Midbrain (tissue), 1 donor: ENCODE measurements at regions not wholly inside any gene's neighbourhood (a gene's known extent, or its start where the extent isn't known, plus 50 kb on each side); places are given as distances from the start of the nearest gene placed in this dataset.
"Not testable (repeated sequence)": the region's sequence is repeated elsewhere in the genome, so short reads cannot be mapped to it uniquely, and the experiment has no call there.

ENCODE experiments used
- DNase-seq: peaks from one replicate; lab custom pipeline; 2025; lab: John Stamatoyannopoulos, UW

DNA sequence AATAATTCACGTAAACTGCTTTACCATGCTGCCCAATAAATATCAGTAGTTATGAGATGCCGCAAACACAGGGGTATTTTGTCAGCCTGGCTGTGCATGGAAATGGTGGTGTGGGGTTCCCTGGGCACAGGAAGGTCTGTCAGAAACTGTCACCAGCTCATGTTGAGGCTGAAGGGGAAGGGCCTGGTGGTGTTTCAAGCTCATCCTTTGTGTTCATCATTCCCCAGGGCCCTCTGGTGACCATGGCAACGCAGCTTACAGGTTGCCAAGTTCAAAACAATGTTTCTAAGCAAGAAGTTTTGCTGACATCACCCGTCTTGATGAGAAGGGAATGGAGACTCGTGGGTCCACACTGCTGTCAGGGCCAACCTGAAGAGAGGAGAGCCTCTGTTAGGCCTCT is 348.9 kb upstream of the C16orf82 start:
- DNase-seq, result no peak

DNA sequence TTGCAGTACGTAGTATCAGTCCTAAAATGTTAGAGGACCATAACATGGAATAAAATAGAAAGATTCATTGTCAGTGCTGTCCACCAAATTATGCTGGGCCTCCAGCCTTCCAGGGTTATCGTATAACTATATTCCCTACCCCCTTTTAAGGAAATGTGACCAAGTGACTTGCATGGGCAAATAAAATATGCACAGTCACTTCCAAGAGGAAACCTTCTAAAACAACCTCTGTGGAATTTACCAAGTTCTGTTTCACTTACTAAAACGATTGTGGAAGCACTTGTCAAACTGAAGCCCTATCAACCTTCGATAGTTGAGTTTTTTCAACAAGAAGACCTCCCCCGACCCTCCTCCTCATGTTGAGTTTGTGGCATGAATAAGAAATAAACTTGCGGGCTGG is 345.4 kb upstream of the C16orf82 start:
- DNase-seq, result no peak

DNA sequence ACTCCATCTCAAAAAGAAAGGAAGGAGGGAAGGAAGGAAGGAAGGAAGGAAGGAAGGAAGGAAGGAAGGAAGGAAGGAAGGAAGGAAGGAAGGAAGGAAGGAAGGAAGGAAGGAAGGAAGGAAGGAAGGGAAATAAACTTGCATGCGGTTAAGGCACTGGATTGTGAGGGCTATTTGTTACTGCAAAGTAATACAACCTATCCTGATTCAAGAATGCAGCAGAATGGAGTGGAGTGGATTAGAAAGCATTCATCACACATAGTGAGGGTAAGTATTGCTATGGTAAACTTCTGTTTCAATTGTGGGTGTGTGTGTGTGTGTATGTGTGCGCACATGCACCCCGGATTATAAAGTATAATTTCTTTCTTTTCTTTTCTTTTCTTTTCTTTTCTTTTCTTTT is 344.8 kb upstream of the C16orf82 start:
- DNase-seq, result not testable (repeated sequence)

DNA sequence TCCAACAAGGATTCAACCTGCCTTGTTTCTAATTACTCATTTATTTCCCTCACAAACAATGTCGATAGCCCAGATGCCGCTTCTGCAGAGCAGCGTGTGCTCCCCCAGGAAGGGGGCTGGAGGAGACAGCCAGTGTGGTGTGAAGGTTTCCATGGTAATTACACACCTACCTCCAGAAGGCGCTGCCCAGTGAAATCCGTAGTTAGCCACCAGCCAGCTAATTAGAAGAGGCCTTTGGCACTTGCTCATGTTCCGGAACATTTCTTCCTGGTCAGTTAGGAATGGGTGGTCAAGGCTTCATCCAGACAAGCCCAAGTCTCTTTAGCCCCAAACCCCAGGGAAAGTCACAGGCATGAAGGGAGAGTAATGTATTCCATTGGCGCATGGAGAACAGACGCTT is 342.5 kb upstream of the C16orf82 start:
- DNase-seq, result no peak

DNA sequence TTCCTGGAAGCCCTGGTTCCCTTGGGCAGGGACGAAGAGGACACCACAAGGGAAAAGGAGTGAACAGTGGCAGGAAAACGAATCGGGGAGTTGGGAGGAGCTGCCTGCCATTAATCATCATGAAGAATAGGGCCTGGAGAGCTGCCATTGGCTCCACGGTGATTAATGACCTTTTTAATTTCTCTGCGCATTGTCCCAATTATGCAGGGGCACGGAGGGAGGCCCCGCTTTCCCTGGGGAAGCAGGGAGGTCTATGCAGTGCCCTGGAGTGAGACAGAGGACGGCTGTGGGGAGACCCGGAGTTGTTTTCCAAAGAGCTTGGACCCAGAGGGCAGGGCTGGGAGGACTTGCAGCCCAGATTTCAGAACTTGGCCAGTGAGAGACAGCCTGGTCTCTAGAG is 338.9 kb upstream of the C16orf82 start:
- no peak for DNase-seq

DNA sequence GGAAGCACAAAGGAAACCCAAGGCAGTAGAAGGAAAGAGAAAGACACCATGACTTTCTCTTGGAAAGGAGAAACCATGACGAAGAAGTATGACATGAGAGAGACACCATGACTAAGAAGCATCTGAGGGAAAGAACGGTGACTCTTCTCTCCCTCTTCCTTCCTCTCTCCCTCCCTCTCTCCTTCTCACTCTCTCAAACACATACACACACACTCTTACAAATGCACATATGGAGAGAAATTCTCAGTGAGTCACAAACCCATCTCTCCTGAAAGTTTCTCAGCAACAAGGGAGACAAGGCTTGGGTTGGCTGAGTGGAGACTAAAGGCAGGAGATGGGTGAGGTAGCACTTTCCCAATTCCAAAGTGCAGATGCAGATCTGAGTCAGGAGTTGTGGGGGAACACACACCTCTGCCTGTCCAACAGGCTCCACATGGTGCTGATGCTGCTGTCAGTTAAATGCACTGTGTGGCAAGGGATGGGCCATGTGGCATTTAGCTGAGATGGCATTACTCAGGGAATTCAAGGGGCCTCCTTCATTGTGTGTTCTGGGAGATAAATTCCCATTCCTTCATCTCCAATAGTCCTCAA is 336.7 kb upstream of the C16orf82 start:
- no peak for DNase-seq

DNA sequence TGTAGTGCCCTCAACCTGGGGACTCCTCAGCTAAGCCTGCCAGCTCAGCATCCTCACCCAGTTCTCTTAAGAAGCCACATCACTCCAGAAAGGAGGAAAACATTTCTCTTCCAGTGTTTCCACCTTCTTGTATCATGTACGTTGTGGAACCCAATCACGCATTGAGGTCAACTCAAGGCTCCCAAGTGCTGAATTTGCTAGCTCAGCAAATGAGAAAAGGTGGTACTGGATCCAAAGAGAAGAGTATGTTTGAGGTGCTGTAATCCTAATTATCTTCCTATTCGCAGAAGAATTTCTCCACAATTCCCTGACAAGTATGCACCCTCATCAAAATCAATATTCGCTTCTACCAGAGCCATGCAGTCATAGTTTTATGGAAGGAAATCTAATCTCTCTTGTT is 335.0 kb upstream of the C16orf82 start:
- no peak for DNase-seq

DNA sequence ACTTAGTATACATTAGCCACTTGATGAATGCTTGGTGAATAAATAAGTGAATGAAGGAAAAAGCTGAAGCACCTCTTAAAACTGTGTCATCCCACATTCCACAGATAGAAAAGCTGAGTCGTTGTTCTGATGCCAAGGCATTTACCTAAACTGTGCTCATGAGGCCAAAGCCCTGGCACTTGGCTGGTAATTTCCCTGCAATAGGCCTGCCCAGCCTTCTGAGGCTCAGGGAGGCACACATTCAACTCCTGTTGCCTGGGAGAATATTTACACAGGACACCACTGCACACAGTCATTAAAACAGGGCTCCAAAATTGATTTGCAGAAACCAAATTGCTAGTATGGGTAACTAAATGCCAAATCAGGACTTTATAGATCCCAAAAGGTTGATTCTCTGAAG is 333.0 kb upstream of the C16orf82 start:
- no peak for DNase-seq

DNA sequence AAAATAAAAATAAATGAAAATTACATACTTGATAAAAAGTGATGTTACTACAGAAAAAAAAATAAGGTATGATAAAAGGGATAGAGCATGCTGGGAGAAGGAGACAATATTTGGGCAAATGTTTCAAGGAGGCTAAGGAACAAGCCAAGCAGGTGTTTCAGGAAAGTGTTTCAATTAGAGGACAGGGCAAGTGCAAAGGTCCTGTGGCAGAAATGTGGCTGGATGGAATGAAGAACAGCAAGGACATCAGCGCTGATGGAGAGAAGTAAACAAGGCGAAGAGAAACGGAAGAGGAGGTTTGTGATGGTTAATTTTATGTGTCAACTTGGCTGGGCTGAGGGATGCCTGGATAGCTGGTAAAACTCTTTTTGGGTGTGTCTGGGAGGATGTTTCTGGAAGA is 331.2 kb upstream of the C16orf82 start:
- no peak for DNase-seq

DNA sequence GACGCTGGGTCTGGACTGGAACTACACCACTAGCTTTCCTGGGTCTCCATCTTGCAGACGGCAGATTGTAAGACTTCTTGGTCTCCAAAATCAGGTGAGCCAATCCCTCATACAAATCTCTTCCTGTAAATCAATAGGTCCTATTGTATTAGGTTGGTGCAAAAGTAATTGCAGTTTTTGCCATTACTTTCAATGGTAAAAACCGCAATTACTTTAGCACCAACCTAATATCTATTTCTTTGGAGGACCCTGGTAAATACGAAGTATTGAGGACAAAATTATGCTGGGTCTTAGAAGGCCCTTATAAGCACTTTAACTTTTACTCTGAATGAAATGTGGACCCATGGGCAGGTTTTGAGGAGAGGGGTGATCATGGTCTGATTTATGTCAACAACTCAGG is 330.6 kb upstream of the C16orf82 start:
- DNase-seq, result no peak

DNA sequence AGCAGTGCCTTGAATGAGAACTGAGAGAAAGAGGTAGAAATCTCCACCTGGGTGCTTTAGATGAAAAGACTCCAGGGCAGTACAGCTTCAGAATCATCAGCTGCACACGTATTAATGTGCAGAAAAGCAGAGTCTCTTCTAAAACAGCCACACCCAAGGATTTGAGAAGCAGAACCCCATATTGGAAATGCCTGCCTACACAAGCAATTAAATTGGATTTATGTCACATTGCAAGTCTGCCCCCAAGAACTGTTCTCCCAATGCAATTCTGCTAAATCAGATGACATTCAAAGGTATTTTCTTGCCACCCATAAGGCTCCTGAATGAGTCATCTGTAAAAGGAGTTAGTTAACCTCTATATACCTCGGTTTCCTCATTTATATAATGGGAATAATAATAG is 326.0 kb upstream of the C16orf82 start:
- DNase-seq, result no peak

DNA sequence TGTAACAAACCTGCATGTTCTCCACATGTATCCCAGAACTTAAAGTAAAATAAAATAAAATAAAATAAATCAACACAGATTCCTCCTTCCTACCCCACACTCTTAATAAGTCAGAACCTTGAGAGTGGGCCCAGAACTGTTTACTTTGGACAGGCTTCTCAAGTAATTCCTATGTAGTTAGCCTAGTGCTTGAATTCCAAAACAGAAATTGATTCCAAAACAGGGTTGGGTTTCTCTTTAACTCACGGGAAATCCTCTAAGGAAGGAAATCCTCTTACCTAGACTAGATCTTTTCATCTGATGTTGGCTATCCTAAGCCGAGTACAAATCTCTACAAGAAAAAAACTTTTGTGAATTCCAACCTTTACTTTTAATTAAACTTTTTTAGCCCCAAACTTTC is 324.7 kb upstream of the C16orf82 start:
- no peak for DNase-seq

DNA sequence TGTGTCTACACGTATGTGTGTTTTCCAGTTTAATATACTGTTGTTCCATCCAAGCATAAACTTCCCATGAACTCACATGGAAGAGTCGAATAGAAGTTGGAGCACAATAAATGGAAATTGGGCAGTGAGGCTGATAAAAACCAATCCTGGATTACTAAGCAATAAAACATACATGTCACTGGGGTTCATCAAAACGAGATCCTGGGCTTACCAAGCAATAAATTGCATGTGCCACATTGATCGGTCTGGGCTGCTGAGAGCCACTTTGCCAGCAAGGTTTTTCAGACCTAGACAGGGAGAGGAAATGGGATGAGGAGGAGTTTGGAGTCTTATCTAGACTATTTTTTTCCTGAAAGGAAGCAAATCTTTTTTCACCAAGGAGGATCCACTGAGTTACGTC is 322.3 kb upstream of the C16orf82 start:
- DNase-seq, result no peak

DNA sequence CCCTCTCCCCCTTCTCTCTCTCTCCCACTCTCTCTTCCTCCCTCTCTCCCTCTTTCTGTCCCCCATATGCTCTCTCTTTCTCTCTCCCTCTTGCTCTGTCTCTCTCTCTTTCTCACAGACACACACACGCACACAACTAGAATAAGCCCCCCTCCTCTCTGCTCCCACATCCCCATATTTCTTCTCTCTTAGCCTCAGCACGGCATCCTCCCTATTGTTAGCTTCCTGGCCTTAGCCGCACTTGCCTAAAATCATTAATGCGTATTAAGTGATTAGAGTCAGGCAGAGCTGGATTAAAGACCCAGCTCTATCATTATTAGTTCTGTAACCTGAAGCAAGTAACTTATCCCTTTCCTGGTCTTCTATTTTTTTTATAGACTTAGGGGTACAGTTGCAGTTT is 319.0 kb upstream of the C16orf82 start:
- no peak for DNase-seq

DNA sequence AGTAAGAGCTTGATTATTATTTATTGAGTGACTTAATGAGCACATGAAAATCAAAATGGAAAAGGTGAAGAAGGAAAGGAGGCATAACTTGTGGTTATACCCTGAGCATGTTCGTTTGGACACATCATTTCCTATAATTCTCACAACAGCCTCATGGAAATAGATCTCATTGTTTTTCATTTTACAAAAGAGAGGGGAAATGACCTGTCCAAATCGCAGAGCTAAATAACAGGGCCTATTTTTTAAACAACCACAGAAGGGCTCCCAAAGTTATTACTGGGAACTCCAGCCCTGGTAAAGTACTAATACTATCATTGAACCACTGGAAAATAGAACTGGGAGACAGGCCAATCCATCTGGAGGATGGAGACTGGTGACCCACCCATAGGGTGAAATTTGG is 317.7 kb upstream of the C16orf82 start:
- DNase-seq, result no peak

DNA sequence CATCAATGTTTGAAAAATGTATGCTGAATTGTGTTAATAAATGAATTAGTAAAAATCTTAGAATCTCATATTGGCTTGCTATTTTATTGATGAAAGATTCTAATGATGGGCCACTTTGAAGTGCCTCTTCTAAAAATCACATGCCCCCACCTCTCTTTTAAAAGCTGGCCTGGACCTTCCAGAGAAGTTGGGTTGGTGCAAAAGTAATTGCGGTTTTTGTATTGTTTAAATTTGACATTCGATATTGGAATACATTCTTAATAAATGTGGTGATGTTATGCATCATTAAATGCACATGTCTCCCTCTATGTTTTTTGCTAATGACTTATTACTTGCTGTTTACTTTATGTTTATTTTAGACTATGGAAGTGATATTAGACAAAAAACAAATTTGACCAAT is 314.6 kb upstream of the C16orf82 start:
- DNase-seq, result no peak

DNA sequence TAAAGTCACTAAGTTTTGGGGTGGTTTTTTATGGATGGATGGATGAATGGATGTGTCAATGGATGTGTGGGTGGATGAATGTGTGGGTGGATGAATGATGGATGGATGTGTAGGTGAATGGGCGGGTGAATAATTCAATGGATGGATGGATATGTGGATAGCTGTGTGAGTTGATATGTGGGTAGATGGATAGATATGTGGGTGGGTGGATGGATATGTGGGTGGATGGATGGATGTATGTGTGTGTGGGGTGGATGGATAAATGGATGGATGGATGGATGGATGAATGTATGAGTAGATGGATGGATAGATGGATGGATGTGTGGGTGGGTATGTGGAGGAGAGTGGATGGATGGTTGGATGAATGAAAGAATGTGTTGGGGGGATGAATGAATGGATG is 310.1 kb upstream of the C16orf82 start:
- DNase-seq, result no peak

DNA sequence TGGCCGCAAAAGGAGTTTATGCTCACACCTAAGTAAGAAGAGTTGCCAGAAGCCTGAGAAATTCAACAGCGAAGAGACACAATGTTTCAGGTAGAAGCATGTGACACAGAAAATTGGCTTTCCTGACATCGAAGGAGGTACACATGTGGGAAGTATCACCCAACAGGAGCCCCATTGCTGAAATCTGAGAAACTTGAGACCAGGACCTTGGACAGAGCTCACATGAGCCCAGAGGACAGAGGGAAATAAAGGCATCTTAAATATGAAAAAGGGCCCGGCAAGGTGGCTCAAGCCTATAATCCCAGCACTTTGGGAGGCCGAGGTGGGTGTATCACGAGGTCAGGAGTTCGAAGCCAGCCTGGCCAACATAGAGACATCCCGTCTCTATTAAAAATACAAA is 304.1 kb upstream of the C16orf82 start:
- DNase-seq, result no peak

DNA sequence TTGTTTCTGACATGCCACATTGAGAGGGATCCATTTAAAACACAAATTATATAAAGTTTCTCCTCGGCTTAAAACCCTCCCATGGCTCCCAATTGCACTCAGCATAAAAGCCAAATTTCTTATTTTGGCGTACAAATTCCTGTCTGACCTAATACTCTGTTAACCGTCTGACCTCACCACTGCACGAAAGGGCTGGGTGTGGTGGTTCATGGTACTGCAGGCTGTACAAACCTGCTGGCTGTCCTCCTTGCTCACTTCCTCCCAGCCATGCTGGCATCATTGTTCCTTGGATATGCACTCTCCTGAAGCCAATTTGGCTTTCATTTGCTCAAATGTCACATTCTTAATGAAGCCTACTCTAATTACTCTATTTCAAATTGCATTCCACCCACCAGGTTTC is 301.6 kb upstream of the C16orf82 start:
- DNase-seq, result no peak

DNA sequence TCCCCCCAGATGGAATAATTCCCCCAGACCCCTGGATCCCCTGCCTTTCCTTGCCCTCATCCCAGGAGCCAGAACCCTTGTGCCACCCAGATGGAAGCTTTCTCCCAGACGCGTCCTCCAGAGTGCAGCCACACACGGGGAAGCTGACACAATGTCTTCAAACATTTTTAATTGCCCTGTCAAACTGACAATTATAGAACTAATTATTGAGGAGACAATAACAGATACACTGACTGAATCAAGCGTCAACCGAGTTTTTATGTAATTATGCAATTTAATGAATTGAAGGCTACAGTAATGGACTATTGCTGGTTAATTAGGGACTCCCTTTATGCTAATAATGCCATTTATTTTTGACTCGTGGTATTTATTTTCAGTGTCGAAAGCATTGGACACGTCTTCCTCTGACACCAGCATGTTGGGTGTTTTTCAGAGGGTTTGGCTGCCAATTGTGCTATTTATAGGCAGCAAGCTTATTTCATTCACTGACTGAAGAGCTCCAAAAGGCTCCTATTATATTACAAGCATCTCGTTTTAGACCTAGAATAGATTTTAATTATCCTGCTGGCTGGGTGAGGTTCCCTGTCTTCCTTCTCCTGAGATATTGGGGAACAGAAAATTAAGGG is 298.2 kb upstream of the C16orf82 start:
- peak; percentile 10 for DNase-seq

DNA sequence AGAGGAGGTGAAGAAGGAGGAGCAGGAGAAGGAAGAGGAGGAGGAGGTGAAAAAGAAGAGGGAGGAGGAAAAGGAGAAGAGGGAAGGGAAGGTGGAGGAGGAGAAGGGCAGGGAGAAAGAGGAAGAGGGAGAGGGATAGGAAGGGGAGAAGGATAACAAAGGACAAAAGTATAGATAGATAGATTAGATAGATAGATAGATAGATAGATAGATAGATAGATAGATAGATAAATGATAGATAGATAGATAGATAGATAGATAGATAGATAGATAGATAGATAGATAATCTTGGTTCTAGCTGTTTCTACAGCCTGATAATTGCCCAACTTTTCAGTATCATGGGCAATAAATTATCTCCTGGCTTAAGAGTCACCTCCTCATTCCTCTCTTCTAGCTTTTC is 296.2 kb upstream of the C16orf82 start:
- no peak for DNase-seq

DNA sequence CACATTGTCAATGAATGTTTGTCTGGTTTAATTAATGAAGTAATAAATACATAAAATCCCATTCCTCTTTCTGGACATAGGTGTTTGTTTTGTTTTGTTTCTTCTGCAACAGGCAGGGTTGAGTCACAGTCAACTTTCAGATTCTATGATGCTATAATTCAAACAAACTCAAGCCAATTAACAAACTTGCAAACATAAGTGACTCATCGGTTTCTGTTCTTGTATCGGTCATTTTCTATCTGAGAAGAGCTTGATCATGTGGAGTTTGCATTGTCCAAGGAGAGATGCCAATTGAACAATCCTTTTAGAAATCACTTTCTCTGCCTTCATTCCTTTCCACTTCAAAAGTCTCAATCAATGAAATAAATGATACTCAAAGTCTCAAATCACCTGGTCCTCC is 294.2 kb upstream of the C16orf82 start:
- no peak for DNase-seq

DNA sequence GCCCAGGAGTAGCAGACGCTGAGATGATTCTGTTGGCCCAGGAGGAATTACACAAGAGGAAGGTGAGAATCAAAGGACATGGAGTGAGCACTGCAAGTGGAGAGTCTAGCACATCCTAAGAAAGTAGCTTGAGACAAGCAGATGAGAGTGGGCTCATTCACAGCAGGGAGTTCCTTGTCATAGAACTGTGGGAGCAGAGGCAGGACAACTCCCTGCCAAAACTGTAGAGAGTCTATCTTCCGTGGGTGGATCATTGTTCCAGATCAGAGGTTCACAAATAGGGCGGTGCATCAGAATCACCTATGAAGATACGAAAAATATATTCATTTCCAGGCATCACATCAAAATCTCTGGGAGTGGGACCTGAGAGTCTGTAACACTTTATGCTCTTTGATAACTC is 288.9 kb upstream of the C16orf82 start:
- no peak for DNase-seq

DNA sequence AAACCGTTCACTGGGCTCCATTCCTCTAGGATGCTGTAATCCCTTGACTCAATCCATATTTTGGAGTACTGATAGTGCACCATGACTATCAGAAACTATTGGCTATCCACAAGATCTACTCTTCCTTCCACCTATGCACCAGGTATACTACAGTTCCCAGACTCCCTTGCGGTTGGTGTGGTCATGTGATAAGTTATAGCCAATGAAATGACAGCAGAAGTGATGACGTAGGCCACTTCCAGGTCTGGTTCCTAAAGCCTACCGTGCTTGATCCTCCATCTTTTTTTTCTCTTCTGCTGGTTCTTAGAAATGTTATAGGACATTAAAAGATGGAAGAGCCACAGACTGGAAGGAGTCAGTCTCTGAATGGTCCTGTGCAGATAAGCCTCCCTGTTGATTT is 278.8 kb upstream of the C16orf82 start:
- no peak for DNase-seq

DNA sequence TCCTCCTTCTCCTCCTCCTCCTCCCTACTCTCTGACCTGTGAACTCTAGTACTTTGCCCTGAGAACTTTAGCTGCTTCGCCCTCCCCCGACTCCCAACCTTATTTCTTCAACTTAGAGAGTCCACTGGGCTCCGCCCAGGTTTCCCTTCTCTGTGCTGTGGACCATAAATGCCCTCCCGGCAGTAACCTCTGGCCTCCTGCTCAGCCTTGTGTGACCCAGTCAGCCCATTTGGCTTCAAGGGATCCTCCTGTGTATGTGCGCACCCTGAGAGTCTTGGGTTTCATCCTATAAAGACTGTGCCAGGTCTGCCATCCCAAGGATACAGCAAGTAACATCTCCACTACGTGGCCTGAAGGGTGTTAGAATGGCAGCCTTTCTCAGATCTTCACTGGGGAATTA is 275.6 kb upstream of the C16orf82 start:
- no peak for DNase-seq
